PC-3 (cell line): ENCODE measurements at regions not wholly inside any gene's neighbourhood (a gene's known extent, or its start where the extent isn't known, plus 50 kb on each side); places are given as distances from the start of the nearest gene placed in this dataset.

Experiments
- EZH2 ChIP-seq: fragments of 300-600 bp; sonication (generic); IDR thresholded peaks from one replicate; pipeline ENCODE4 v1.6.1; 2017; ENCODE audit warnings: antibody characterized with exemption, mild to moderate bottlenecking, low read length; ENCODE audit not compliant: unreplicated experiment
- TF ChIP-seq, protein P1 (sequence below): fragments of 300-600 bp; sonication (generic); conservative IDR thresholded peaks from 2 replicates; pipeline ENCODE4 v1.5.1; 2017; ENCODE audit warnings: antibody characterized with exemption, low read depth, mild to moderate bottlenecking, low read length

- TF ChIP-seq, protein P1, sequence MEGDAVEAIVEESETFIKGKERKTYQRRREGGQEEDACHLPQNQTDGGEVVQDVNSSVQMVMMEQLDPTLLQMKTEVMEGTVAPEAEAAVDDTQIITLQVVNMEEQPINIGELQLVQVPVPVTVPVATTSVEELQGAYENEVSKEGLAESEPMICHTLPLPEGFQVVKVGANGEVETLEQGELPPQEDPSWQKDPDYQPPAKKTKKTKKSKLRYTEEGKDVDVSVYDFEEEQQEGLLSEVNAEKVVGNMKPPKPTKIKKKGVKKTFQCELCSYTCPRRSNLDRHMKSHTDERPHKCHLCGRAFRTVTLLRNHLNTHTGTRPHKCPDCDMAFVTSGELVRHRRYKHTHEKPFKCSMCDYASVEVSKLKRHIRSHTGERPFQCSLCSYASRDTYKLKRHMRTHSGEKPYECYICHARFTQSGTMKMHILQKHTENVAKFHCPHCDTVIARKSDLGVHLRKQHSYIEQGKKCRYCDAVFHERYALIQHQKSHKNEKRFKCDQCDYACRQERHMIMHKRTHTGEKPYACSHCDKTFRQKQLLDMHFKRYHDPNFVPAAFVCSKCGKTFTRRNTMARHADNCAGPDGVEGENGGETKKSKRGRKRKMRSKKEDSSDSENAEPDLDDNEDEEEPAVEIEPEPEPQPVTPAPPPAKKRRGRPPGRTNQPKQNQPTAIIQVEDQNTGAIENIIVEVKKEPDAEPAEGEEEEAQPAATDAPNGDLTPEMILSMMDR = no peak
- TF ChIP-seq EZH2 = no peak
These were observed 847.2 kb downstream of the PLOD2 start for GRCh38 chr3:145313751-145314150.
